B cell (primary cell): ENCODE measurements at regions not wholly inside any gene's neighbourhood (a gene's known extent, or its start where the extent isn't known, plus 50 kb on each side); places are given as distances from the start of the nearest gene placed in this dataset.

ENCODE experiments used
- ATAC-seq: fragments of 200-7000 bp; cut with Tn5 transposase; one replicate; pipeline ENCODE4 v1.10.0; 2021; ENCODE audit warnings: low read depth, mild to moderate bottlenecking, moderate number of reproducible peaks, moderate library complexity
- CTCF ChIA-PET: fragments of 350-600 bp; sonication (Branson Sonifier 250); formaldehyde crosslinking; loops from one replicate; lab custom pipeline; 2021; ENCODE audit warnings: antibody characterized with exemption, inconsistent platforms; lab: Charles Lee
- POLR2A ChIA-PET: fragments of 350-600 bp; sonication (Branson Sonifier 250); formaldehyde crosslinking; loops from one replicate; lab custom pipeline; 2021; ENCODE audit warnings: antibody characterized with exemption; lab: Charles Lee
- DNase-seq: peaks from one replicate; pipeline ENCODE4 v3.0.0; 2013
- H2AFZ ChIP-seq: 2 replicates; pipeline ENCODE4 v1.6.1; 2012; ENCODE audit warnings: mild to moderate bottlenecking, low read depth, low read length; ENCODE audit not compliant: insufficient read depth, poor library complexity, severe bottlenecking
- H3K27ac ChIP-seq, 2 donors: 1 replicate in 1 of 2; 2 replicates in 1 of 2; pipeline ENCODE4 v1.5.1; 2012 to 2013; ENCODE audit warnings: low read length in 2 of 2, mild to moderate bottlenecking in 2 of 2, moderate library complexity in 1 of 2
- H3K27me3 ChIP-seq, 4 experiments: fragments of 200-600 bp in 1 of 4; sonication (generic) in 1 of 4; replicated peaks in 1 of 4; 1 replicate in 2 of 4; 2 replicates in 2 of 4; pipeline versions ENCODE4 v1.6.1 to v1.7.0; 2013 to 2016; ENCODE audit warnings: low read length in 3 of 4, mild to moderate bottlenecking in 2 of 4, mixed read lengths in 1 of 4, moderate library complexity in 1 of 4; ENCODE audit not compliant: insufficient read depth in 4 of 4, control insufficient read depth in 3 of 4; ENCODE audit errors: control extremely low read depth in 1 of 4
- H3K36me3 ChIP-seq, 2 experiments: replicated peaks in 1 of 2; 1 replicate in 1 of 2; 2 replicates in 1 of 2; pipeline versions ENCODE4 v1.6.1 to v1.7.1; 2013; ENCODE audit warnings: low read length in 1 of 2; ENCODE audit not compliant: insufficient read depth in 2 of 2, control insufficient read depth in 1 of 2; ENCODE audit errors: control extremely low read depth in 1 of 2, extremely low read depth in 1 of 2
- H3K4me1 ChIP-seq, 2 donors: fragments of 200-600 bp in 1 of 2; sonication (generic) in 1 of 2; 1 replicate in 1 of 2; 2 replicates in 1 of 2; pipeline versions ENCODE4 v1.5.1 to v1.6.1; 2013 to 2017; ENCODE audit warnings: low read length in 2 of 2; ENCODE audit not compliant: control insufficient read depth in 2 of 2, insufficient read depth in 2 of 2
- H3K4me2 ChIP-seq: replicated peaks from 2 replicates; pipeline ENCODE3; 2012; ENCODE audit warnings: mild to moderate bottlenecking, low read depth, low read length; ENCODE audit not compliant: poor library complexity, severe bottlenecking
- H3K4me3 ChIP-seq, 5 experiments: fragments of 200-600 bp in 1 of 5; sonication (generic) in 1 of 5; 1 replicate in 3 of 5; 2 replicates in 2 of 5; pipeline versions ENCODE4 v1.5.1 to v1.7.0; 2011 to 2016; ENCODE audit warnings: low read length in 4 of 5, mild to moderate bottlenecking in 4 of 5, low read depth in 2 of 5, control low read depth in 1 of 5, moderate library complexity in 1 of 5; ENCODE audit not compliant: insufficient read depth in 1 of 5; ENCODE audit errors: control extremely low read depth in 1 of 5, extremely low read depth in 1 of 5
- H3K79me2 ChIP-seq: fragments of 200-600 bp; sonication (generic); one replicate; pipeline ENCODE4 v1.6.0; 2016; ENCODE audit warnings: low read length; ENCODE audit not compliant: control insufficient read depth, insufficient read depth
- H3K9ac ChIP-seq: fragments of 200-600 bp; sonication (generic); 2 replicates; pipeline ENCODE4 v1.6.1; 2017; ENCODE audit warnings: mild to moderate bottlenecking, low read length, moderate library complexity
- H3K9me3 ChIP-seq, 3 donors: one replicate each; pipeline versions ENCODE4 v1.6.1 to v1.7.1; 2013; ENCODE audit warnings: low read length in 2 of 3; ENCODE audit not compliant: control insufficient read depth in 2 of 3, insufficient read depth in 1 of 3; ENCODE audit errors: control extremely low read depth in 1 of 3
- H4K20me1 ChIP-seq: 2 replicates; pipeline ENCODE4 v1.6.0; 2012; ENCODE audit warnings: mild to moderate bottlenecking, low read length; ENCODE audit not compliant: insufficient read depth, control insufficient read depth, poor library complexity, severe bottlenecking
- H3K27ac Mint-ChIP-seq: one replicate; pipeline ENCODE4 v1.8.0; 2021; ENCODE audit warnings: mixed read lengths
- H3K27me3 Mint-ChIP-seq: one replicate; pipeline ENCODE4 v1.8.0; 2021; ENCODE audit warnings: mixed read lengths
- H3K4me1 Mint-ChIP-seq: one replicate; pipeline ENCODE4 v1.8.0; 2021; ENCODE audit warnings: mixed read lengths
- H3K4me3 Mint-ChIP-seq: one replicate; pipeline ENCODE4 v1.8.0; 2021; ENCODE audit warnings: mixed read lengths
- H3K9me3 Mint-ChIP-seq: one replicate; pipeline ENCODE4 v1.8.0; 2022; ENCODE audit warnings: mixed read lengths; ENCODE audit not compliant: insufficient read depth
- EZH2 ChIP-seq: IDR thresholded peaks from 2 replicates; pipeline ENCODE4 v1.6.1; 2012; ENCODE audit warnings: borderline replicate concordance, low read depth, mild to moderate bottlenecking, moderate library complexity, low read length; ENCODE audit not compliant: insufficient read depth, poor library complexity, severe bottlenecking
- WGBS: methylation state at CpG from one replicate; pipeline ENCODE4 v1.1.5; 2013; ENCODE audit warnings: missing lambda C conversion rate; ENCODE audit not compliant: insufficient coverage; 5-methylcytosine and 5-hydroxymethylcytosine counted together
- intact Hi-C: fragments of 100-400 bp; cut with micrococcal nuclease; formaldehyde crosslinking; loops from one replicate; pipeline ENCODE4 v1.10.0; 2022
- TF ChIP-seq, protein P1 (sequence below): fragments of 200-600 bp; IDR thresholded peaks from one replicate; pipeline ENCODE4 v1.8.0; 2022; ENCODE audit warnings: antibody characterized with exemption, mild to moderate bottlenecking

DNA sequence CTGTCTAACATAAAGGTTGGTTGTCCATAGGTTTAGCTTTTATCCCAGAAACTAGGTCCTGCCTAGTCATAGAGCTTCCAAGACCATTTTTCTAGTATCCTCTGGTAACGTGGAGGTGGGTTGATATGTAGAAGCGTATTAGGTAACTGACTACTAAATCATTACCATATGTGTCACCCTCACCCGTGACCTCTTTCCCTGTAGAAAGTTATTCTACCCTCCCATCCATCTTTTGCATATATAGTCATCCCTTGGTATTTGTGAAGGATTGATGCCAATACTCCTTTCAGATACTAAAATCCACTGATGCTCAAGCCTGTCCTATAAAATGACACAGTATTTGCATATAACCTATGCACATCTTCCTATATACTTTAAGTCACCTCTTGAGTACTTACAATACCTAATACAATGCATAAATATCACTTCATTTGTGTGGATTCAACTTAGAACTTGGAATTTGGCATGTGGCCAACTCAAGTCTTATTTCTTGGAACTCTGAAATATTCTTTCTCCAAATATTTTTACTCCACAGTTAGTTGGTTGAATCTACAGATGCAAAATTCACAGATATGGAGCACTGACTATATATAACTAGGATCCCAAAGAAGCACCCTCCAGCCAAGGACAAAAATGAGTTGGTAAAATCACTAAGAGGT is 497.0 kb upstream of the TENM4 start:
- no CpG with 5 or more reads among the region's 3 CpGs for WGBS
- ATAC-seq = no peak

DNA sequence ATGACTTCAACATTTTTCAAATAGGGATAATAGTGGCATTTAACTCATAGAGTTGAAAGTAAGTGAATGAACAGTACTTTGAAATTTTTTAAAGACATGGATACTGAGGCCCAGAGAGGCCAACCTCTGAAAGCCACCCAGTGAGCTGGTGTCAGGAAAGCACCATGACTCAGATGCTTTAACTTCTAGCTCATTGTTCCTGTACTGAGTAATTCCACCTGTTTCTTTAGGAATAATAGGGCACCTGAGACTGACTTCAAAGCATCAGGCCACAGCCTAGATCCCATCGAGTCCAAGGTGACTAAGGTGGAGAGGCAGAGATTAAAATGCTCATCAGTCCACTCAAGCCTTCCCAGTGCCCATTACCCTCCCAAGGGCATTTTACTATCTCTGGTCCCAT is 491.8 kb upstream of the TENM4 start:
- H3K27ac ChIP-seq = no peak overlapping the region
- no CpG with 5 or more reads among the region's 1 CpG for WGBS
- TF ChIP-seq, protein P1, sequence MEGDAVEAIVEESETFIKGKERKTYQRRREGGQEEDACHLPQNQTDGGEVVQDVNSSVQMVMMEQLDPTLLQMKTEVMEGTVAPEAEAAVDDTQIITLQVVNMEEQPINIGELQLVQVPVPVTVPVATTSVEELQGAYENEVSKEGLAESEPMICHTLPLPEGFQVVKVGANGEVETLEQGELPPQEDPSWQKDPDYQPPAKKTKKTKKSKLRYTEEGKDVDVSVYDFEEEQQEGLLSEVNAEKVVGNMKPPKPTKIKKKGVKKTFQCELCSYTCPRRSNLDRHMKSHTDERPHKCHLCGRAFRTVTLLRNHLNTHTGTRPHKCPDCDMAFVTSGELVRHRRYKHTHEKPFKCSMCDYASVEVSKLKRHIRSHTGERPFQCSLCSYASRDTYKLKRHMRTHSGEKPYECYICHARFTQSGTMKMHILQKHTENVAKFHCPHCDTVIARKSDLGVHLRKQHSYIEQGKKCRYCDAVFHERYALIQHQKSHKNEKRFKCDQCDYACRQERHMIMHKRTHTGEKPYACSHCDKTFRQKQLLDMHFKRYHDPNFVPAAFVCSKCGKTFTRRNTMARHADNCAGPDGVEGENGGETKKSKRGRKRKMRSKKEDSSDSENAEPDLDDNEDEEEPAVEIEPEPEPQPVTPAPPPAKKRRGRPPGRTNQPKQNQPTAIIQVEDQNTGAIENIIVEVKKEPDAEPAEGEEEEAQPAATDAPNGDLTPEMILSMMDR = no peak
- no peak for TF ChIP-seq EZH2

More for the DNA sequence above, 497.0 kb upstream of the TENM4 start:
- intact Hi-C loops = no loop called here
- DNase-seq = no peak
- POLR2A ChIA-PET = no interaction called here
- no peak overlapping the region for H3K4me3 ChIP-seq
- H3K27ac ChIP-seq = no peak overlapping the region
- no peaks in the 10 kb centered on the region for H3K36me3 ChIP-seq
- H2AFZ ChIP-seq = no peak overlapping the region
- H4K20me1 ChIP-seq = no peaks in the 10 kb centered on the region
- H3K27me3 ChIP-seq = no peaks in the 10 kb centered on the region
- no peaks in the 10 kb centered on the region for H3K9me3 Mint-ChIP-seq
- CTCF ChIA-PET = no interaction called here
- no peak overlapping the region for H3K9ac ChIP-seq
- no peaks in the 10 kb centered on the region for H3K79me2 ChIP-seq
- no peaks in the 10 kb centered on the region for H3K9me3 ChIP-seq
- no peak for TF ChIP-seq EZH2
- TF ChIP-seq, protein P1 = no peak
- no peaks in the 10 kb centered on the region for H3K4me1 Mint-ChIP-seq
- no peaks in the 10 kb centered on the region for H3K27me3 Mint-ChIP-seq
- no peak overlapping the region for H3K4me3 Mint-ChIP-seq
- H3K4me1 ChIP-seq = no peaks in the 10 kb centered on the region
- H3K27ac Mint-ChIP-seq = no peak overlapping the region
- no peak overlapping the region for H3K4me2 ChIP-seq

More for the DNA sequence above, 491.8 kb upstream of the TENM4 start:
- DNase-seq (no peak), ATAC-seq (no peak)
- Histone ChIP-seq H3K9me3 (peaks cover 0 to 3% (median 0%) of the 10 kb centered on the region in 3 donors), H2AFZ (no peak overlapping the region), H3K36me3 (no peaks in the 10 kb centered on the region), H3K27me3 (no peaks in the 10 kb centered on the region), H3K9ac (no peak overlapping the region), H3K79me2 (no peaks in the 10 kb centered on the region), H3K4me3 (no peak overlapping the region), H4K20me1 (no peaks in the 10 kb centered on the region), H3K4me2 (no peak overlapping the region), H3K4me1 (no peaks in the 10 kb centered on the region)
- POLR2A ChIA-PET = no interaction called here
- H3K9me3 Mint-ChIP-seq = no peaks in the 10 kb centered on the region
- no peak overlapping the region for H3K4me3 Mint-ChIP-seq
- CTCF ChIA-PET = no interaction called here
- H3K27me3 Mint-ChIP-seq = no peaks in the 10 kb centered on the region
- H3K27ac Mint-ChIP-seq = no peak overlapping the region
- no peaks in the 10 kb centered on the region for H3K4me1 Mint-ChIP-seq
- intact Hi-C loops = no loop called here
